IPS DF 4.7 (cell line): ENCODE measurements at regions not wholly inside any gene's neighbourhood (a gene's known extent, or its start where the extent isn't known, plus 50 kb on each side); places are given as distances from the start of the nearest gene placed in this dataset.
"Not testable (repeated sequence)": the region's sequence is repeated elsewhere in the genome, so short reads cannot be mapped to it uniquely, and the experiment has no call there.

Source experiments
- DNase-seq: peaks from one replicate; pipeline ENCODE4 v3.0.0-alpha.2; 2013; ENCODE audit warnings: low spot score; ENCODE audit errors: extremely low read depth

- no peak for DNase-seq
These were observed 212.8 kb upstream of the PRICKLE2 start for GRCh38 chr3:64438066-64438465.

GRCh38 chr3:64437131-64437530, 211.9 kb upstream of the PRICKLE2 start:
- no peak for DNase-seq

DNA sequence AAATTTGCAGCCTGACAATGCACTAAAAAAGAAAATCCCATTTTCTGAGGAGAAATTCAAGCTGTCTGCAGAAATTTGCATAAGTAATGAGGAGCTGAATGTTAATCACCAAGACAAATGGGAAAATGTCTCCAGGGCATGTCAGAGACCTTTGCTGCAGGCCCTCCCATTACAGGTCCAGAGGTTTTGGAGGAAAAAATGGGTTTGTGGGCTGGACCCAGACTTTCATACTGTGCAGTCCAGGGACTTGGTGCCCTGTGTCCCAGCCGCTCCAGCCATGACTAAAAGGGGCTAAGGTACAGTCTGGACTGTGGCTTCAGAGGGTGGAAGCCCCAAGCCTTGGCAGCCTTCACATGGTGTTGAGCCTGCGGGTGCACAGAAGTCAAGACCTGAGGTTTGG, 209.8 kb upstream of the PRICKLE2 start:
- not testable (repeated sequence) for DNase-seq

DNA sequence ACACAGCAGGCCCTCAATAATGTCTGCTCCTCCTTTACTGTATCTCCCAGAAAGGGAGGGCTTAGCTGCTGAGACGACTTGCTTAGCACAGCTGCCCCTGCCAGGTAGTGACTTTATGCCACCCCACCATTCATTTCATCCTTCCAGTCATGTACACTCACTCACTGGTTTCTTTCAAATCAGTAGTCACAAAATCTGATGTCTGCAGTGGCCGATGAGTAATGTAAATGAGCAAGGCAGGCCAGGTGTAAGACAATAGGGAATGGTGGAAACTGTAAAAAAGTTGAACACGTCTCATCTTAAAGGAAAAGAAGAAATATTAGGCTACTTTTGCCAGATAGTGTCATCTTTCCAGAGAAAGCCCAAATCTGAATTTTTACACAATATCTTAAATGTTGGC, 207.6 kb upstream of the PRICKLE2 start:
- DNase-seq = no peak

DNA sequence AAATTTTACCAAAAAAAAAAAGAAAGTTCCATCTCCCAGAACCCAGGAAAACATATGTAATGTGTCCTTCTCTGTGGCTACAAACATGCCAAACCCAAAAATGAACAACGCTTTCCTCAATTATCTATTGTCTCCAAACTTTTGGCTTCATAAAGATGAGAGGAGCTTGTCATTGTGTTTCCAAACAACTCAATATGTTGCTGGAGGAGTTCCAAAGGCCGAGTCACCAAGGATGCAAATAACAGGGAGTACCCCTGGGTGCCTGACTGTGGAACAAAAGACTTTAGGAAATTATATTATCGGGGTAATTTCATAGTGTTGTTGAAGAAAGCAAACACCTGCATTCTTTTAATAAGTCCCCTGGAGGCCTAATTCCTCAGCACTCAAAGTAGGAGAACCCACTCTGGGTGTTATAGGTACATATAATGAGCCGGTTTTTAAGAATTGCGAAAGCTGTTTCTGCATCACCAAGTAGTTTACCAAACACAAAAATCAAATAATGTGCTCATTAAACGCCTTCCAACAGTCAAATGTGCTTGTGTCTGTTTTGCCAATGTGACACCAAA, 206.3 kb upstream of the PRICKLE2 start:
- no peak for DNase-seq

DNA sequence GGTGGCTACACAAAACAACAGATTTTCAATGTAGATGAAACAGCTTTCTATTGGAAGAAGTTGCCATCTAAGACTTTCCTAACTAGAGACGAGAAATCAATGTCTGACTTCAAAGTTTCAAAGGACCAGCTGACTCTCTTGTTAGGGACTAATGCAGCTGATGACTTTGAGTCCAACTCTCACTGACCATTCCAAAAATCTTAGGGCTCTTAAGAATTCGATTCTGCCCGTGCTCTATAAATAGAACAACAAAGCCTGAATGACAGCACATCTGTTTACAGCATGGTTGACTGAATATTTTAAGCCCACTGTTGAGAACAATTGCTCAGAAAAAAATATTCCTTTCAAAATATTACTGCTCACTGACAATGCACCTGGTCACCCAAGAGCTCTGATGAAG, 202.4 kb upstream of the PRICKLE2 start:
- no peak for DNase-seq

DNA sequence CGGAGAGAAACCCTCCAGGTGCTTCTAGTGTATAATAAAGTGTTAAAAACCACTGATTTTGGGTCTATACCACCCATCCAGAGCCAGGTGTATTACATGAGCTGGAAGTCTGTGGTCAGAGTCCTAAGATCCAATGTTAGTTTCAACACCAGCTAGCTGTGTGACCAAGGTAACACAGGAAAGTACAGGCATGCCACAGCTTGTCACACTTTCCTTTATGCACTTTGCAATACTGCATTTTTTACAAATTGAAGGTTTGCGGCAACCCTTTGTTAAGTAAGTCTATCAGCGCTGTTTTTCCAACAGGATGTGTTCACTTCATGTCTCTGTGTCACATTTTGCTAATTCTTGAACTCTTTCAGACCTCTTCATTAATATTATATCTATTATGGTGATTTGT, 201.3 kb upstream of the PRICKLE2 start:
- no peak for DNase-seq

DNA sequence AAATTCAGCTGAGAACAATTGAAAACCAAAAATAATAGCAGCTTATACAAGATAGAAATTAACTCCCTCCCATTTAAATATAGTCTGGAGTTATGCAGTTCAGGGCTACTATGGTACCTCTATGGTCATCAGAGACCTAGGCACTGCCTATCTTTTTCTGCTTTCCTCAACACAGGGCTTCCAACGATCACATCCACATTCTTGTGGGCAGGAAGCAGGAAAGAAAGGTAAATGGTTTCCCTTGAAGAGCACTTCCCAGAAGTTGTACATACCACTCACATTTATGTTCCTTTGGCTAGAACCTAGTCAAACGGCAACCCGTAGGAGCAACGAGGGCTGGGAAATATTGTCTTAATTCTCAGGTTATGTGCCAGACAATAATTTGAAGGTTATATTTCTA, 197.7 kb upstream of the PRICKLE2 start:
- DNase-seq = no peak

- DNase-seq = no peak
These were observed 196.9 kb upstream of the PRICKLE2 start for GRCh38 chr3:64422192-64422591.

DNA sequence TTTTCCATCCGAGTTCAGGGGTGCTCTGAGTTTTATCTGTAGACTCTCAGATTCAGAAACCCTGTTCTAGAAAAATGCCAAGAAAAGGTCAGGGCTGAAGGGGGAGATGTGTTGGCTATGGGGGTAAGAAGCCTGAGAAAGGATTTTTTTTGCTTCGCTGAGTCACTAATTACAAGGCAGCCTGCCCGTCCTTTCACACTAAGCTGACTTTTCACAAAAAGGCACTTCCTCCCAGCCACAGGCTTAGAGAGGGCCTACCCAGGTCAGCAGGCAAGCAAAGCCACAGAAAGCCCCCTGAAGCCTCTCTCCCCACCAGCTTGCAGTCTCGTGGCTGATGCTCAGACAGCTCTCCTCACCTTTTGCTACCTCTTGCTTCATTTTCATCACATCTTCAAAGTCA, 192.6 kb upstream of the PRICKLE2 start:
- no peak for DNase-seq

- DNase-seq = no peak
These were observed 188.8 kb upstream of the PRICKLE2 start for GRCh38 chr3:64414043-64414442.

- DNase-seq = no peak
These were observed 185.8 kb upstream of the PRICKLE2 start for GRCh38 chr3:64411101-64411500.

GRCh38 chr3:64410226-64410625, 185.0 kb upstream of the PRICKLE2 start:
- no peak for DNase-seq

DNA sequence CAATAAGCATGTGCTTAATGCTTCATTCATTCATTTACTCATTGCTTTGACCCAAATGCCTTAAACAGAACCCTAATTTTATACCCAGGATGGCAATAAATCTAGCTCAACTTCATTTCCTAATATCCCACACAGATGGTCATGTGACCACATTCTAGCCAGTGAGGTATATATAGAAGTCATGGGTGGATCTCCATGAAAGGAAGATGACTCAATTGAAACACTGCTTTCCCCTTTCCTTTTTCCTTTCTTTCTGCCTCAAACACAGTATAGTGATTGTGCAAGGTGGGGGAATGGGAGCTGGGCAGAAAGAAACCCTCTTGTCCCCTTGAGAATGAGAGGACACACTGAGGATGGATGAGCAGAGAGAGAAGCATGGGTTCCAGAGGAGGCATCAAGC, 183.5 kb upstream of the PRICKLE2 start:
- no peak for DNase-seq

- DNase-seq = no peak
These were observed 181.0 kb upstream of the PRICKLE2 start for GRCh38 chr3:64406271-64406670.

DNA sequence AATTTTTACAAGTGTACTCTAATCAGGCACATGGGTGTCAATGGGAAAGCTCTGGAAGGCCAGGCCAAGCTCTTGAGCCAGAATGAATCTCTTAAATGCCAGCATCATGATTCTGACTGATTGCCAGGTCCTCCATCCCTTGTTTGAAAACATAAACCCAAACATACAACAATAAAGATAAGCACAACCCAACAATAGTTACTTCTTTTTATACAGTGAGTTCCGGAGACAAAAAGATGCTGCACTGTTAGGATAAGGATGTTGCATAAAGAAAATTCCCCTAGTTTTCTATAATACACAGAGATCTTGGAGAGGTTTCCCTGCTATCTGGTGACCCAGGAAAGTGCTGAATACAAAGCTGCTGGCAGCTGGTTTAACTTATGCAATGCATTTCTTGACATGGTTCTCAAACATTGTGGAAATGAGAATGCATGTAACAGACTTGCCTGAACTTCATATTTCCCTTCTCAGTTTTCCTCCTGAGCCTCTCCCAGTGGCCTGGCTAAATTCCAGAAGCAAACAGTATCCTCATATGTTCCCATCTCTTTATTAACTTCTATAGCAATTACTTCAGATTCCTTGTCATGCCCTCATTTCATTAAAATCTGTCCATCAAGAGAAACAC, 180.1 kb upstream of the PRICKLE2 start:
- no peak for DNase-seq

- DNase-seq = no peak
These were observed 175.4 kb upstream of the PRICKLE2 start for GRCh38 chr3:64400706-64401105.

DNA sequence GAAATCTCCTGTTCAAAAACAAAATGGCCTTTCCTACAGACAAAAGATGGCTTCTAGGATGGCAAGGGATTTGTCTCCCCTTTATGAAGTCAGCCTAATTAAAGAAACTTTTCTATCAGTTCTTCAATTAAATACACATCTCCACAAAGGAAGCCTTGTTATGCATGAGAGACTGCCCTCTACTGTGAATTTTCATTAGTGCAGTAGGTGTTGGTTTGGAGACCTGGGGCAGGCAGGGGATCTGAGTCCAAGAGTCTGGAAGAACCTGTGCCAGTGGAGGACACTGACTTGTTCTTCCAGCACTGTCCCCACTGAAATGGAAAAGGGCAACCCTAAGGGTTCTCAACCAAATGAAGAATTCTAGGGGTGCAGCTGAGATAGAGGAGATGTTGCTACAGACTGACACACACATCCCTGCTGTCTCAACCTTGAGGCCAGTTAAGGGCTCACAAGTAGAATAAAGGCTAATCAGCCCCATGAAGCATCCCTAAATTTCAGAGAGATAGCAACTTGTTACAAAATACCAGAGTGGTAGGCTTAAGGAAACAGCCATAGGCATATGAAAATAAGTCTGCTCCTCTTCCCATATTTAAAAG, 174.0 kb upstream of the PRICKLE2 start:
- DNase-seq = peak; percentile 19

- no peak for DNase-seq
These were observed 173.2 kb upstream of the PRICKLE2 start for GRCh38 chr3:64398476-64398875.

DNA sequence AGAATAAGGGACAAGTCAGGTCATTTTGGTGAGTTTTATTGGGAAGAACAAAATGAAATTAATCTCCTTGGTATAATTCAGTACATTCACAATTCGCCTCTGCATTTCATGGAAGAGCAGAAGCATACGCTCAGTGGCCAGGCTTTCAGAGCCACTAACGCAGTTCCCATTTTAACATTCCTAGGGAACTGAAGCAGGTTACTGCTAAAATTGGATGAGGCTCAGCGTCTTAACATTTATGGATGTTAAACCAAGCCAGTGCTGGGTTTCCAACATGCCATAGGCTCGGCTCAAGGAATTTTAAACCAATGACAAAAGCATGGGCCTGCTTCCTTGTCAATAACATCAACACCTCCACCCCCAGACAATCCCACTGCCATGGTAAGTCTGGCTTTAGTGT, 172.7 kb upstream of the PRICKLE2 start:
- DNase-seq = no peak

DNA sequence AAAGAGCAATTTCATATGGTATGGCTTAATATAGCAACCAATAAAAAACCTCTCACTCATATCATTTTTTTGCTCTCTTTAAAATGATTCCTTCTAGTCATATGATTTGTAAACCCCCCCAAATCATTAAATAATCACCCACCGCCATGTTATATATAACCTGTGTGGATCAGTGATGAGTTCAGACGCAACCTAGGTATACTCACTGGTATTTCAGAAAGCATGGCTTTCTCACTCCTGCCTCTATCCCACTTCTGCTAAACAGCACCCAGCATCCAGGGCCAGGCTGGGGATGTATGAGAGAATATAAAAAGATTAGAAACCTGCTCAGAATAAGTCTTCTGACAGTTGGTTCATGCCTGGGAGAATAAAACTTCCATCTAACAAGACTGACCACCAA, 172.3 kb upstream of the PRICKLE2 start:
- no peak for DNase-seq

DNA sequence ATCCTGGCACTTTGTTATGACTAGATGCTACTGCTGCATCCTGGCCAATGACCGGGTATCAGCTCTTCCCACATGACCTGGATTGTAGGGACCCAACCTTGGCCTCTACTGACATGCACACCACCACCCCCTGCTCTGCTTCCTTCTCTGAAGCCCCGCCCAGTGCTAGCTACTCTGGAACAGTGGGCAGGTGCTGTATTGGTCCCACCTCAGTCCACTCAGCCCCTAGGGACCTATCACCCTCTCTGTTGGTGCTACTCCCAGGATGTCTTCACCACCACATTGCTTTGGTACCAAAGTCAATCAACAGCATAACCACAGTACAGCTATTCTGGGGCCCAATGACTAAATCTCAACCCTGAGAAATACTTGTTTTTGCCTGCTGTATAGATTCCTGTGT, 170.2 kb upstream of the PRICKLE2 start:
- DNase-seq = no peak

DNA sequence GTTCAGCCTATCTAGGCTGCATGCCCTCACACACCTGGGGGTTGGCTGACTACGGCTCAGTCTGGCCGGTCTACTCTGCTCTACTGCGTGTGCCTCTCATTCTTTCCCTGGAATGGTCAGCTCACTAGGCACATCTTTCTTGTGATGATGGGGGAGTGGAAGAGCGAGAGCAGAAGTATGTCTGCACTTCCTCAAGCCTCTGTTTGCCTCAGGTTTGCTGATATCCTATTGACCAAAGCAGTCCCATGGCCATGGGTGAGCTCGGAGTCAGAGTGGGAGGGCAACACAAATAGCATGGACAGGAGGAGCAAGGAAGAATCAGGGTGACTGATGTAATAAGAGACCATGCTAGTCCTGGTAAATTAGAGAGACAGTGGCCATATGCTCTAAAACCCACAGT, 167.9 kb upstream of the PRICKLE2 start:
- DNase-seq = no peak
